H1 (cell line): ENCODE measurements at regions not wholly inside any gene's neighbourhood (a gene's known extent, or its start where the extent isn't known, plus 50 kb on each side); places are given as distances from the start of the nearest gene placed in this dataset.

Experiments
- EP300 ChIP-seq, 2 experiments: IDR thresholded peaks; 1 replicate in 1 of 2; 2 replicates in 1 of 2; pipeline ENCODE4 v1.6.1; 2011 to 2012; ENCODE audit warnings: low read depth in 2 of 2, low read length in 2 of 2, mild to moderate bottlenecking in 2 of 2, borderline replicate concordance in 1 of 2, inconsistent platforms in 1 of 2, moderate library complexity in 1 of 2
- GABPA ChIP-seq: IDR thresholded peaks from 2 replicates; pipeline ENCODE4 v1.6.1; 2011; ENCODE audit warnings: mild to moderate bottlenecking, low read length, moderate library complexity, borderline replicate concordance; ENCODE audit not compliant: insufficient read depth
- MAFK ChIP-seq: IDR thresholded peaks from 2 replicates; pipeline ENCODE4 v1.6.1; 2012; ENCODE audit warnings: low read depth, mild to moderate bottlenecking, improper control_type of control experiment, low read length
- SAP30 ChIP-seq: fragments of 300-600 bp; sonication (generic); IDR thresholded peaks from 2 replicates; pipeline ENCODE4 v1.7.1; 2012; ENCODE audit warnings: low read length, moderate library complexity, mild to moderate bottlenecking, inconsistent platforms; ENCODE audit not compliant: insufficient read depth, insufficient replicate concordance
- SRF ChIP-seq: IDR thresholded peaks from 2 replicates; pipeline ENCODE4 v1.6.1; 2011; ENCODE audit warnings: mild to moderate bottlenecking, low read depth, low read length, moderate library complexity
- TCF12 ChIP-seq: IDR thresholded peaks from 2 replicates; pipeline ENCODE4 v1.6.1; 2011; ENCODE audit warnings: low read depth, mild to moderate bottlenecking, low read length
- TF ChIP-seq, protein P1 (sequence below): fragments of 300-600 bp; sonication (generic); IDR thresholded peaks from 2 replicates; pipeline ENCODE4 v1.7.1; 2012; ENCODE audit warnings: low read length, moderate library complexity, mild to moderate bottlenecking, inconsistent platforms; ENCODE audit not compliant: insufficient replicate concordance

DNA sequence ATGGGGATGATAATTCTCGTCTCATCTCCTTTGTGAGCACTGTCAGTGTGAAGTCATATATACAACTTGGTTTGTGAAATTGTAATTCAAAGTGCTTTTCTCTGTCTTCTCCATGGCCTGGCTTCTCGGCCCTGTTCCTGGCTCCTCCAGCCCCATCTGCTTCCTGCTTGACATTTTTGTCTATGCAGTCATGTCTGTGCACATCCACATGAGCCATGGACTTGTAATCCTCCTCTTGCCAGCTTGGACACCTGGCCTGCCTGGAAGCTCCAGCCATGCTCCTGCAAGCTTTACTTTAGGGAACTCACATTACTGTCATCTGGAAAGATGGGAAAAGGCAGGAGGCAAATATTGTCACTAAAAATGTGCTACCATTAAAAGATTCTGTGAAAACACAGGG is 576.0 kb upstream of the DPP6 start (continued):
- TF ChIP-seq, protein P1, sequence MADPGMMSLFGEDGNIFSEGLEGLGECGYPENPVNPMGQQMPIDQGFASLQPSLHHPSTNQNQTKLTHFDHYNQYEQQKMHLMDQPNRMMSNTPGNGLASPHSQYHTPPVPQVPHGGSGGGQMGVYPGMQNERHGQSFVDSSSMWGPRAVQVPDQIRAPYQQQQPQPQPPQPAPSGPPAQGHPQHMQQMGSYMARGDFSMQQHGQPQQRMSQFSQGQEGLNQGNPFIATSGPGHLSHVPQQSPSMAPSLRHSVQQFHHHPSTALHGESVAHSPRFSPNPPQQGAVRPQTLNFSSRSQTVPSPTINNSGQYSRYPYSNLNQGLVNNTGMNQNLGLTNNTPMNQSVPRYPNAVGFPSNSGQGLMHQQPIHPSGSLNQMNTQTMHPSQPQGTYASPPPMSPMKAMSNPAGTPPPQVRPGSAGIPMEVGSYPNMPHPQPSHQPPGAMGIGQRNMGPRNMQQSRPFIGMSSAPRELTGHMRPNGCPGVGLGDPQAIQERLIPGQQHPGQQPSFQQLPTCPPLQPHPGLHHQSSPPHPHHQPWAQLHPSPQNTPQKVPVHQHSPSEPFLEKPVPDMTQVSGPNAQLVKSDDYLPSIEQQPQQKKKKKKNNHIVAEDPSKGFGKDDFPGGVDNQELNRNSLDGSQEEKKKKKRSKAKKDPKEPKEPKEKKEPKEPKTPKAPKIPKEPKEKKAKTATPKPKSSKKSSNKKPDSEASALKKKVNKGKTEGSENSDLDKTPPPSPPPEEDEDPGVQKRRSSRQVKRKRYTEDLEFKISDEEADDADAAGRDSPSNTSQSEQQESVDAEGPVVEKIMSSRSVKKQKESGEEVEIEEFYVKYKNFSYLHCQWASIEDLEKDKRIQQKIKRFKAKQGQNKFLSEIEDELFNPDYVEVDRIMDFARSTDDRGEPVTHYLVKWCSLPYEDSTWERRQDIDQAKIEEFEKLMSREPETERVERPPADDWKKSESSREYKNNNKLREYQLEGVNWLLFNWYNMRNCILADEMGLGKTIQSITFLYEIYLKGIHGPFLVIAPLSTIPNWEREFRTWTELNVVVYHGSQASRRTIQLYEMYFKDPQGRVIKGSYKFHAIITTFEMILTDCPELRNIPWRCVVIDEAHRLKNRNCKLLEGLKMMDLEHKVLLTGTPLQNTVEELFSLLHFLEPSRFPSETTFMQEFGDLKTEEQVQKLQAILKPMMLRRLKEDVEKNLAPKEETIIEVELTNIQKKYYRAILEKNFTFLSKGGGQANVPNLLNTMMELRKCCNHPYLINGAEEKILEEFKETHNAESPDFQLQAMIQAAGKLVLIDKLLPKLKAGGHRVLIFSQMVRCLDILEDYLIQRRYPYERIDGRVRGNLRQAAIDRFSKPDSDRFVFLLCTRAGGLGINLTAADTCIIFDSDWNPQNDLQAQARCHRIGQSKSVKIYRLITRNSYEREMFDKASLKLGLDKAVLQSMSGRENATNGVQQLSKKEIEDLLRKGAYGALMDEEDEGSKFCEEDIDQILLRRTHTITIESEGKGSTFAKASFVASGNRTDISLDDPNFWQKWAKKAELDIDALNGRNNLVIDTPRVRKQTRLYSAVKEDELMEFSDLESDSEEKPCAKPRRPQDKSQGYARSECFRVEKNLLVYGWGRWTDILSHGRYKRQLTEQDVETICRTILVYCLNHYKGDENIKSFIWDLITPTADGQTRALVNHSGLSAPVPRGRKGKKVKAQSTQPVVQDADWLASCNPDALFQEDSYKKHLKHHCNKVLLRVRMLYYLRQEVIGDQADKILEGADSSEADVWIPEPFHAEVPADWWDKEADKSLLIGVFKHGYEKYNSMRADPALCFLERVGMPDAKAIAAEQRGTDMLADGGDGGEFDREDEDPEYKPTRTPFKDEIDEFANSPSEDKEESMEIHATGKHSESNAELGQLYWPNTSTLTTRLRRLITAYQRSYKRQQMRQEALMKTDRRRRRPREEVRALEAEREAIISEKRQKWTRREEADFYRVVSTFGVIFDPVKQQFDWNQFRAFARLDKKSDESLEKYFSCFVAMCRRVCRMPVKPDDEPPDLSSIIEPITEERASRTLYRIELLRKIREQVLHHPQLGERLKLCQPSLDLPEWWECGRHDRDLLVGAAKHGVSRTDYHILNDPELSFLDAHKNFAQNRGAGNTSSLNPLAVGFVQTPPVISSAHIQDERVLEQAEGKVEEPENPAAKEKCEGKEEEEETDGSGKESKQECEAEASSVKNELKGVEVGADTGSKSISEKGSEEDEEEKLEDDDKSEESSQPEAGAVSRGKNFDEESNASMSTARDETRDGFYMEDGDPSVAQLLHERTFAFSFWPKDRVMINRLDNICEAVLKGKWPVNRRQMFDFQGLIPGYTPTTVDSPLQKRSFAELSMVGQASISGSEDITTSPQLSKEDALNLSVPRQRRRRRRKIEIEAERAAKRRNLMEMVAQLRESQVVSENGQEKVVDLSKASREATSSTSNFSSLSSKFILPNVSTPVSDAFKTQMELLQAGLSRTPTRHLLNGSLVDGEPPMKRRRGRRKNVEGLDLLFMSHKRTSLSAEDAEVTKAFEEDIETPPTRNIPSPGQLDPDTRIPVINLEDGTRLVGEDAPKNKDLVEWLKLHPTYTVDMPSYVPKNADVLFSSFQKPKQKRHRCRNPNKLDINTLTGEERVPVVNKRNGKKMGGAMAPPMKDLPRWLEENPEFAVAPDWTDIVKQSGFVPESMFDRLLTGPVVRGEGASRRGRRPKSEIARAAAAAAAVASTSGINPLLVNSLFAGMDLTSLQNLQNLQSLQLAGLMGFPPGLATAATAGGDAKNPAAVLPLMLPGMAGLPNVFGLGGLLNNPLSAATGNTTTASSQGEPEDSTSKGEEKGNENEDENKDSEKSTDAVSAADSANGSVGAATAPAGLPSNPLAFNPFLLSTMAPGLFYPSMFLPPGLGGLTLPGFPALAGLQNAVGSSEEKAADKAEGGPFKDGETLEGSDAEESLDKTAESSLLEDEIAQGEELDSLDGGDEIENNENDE, result no peak
- TF ChIP-seq SAP30 (no peak), SRF (no peak), TCF12 (no peak), EP300 (IDR thresholded peaks at IDR 0.05; ENCODE audit: borderline replicate concordance in 1 of 2, low read depth in 2 of 2, low read length in 2 of 2) (no peak), MAFK (no peak), GABPA (no peak)
